Hematopoietic multipotent progenitor cell treated with erythropoietin and hydrocortisone succinate and interleukin-3 and kit ligand, for 4 days (in vitro differentiated cells): ENCODE measurements at regions not wholly inside any gene's neighbourhood (a gene's known extent, or its start where the extent isn't known, plus 50 kb on each side); places are given as distances from the start of the nearest gene placed in this dataset.
A peak's percentile ranks its signal among the peaks of the same experiment; 100 is the strongest.
"Not testable (repeated sequence)": the region's sequence is repeated elsewhere in the genome, so short reads cannot be mapped to it uniquely, and the experiment has no call there.

ENCODE experiments used
- DNase-seq: peaks from one replicate; pipeline ENCODE4 v3.0.0-alpha.2; 2015

DNA sequence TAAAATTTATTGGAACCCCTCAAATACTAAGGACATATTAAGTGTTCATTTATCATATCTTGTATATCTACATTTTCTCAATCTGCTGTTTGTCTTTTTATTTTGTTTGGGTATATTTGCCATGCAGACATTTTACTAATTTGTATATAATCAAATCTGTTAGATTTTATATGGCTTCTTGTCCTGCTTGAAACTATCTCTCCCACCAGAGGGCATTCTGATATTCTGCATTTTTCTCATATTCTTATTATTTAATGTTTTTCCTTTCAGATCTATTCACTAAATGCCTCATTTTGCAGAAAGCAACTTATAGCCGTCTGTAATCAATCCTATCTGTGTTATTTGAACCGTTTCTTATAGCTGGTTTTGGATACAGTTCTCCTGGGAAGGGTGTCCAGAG is 745.5 kb downstream of the LRRIQ3 start:
- DNase-seq = peak; percentile 1

DNA sequence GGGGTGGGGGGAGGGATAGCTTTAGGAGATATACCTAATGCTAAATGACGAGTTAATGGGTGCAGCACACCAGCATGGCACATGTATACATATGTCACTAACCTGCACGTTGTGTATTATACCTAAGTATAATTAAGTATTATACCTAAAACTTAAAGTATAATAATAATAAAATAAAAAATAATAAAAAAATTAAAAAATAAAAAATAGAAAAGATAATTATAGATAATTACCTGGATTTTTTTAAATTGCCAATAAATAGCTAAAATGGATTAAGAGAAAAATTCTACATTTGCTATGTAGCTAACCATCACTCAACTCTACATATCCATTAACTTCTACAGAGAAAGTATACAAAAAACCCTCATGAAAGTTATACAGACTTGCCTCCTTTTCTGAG is 747.3 kb downstream of the LRRIQ3 start:
- DNase-seq = not testable (repeated sequence)

DNA sequence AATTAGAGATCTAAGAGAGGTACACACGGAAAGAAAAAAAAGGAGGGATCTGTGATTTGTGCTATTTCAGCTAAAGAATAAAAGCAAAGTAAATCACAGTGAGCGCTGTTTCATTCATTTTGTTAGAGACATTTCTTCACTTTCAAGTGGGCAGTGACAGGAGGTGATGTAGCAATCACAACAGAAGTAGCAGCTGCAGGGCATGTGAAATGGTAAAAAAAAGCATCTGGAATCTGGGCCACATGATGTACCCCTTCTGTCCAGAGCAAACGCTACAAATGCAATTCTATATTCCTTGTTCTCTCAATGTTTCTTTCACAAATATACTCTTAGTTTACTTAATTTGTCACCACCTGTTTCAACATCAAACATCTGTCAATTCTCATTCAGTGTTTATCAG is 786.5 kb downstream of the LRRIQ3 start:
- no peak for DNase-seq

DNA sequence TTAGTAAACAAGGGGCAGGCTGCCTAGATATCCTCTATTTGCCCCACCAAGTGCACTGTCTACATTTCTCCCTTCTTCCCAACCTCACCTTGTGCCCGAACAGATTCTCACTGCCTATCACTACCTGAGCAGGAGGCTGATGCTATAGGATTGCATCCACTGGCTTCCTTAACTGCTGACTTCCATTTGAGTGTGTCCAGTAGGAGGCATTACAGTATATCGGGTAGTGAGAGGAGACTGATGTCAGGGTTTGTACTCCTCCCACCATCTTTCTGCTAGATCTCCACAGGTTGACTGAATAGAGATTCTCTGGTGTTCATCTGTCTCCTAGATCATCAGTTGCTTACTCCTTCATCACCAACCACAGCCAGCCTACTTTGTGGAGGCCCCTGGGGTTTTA is 796.3 kb downstream of the LRRIQ3 start:
- peak; percentile 1 for DNase-seq

DNA sequence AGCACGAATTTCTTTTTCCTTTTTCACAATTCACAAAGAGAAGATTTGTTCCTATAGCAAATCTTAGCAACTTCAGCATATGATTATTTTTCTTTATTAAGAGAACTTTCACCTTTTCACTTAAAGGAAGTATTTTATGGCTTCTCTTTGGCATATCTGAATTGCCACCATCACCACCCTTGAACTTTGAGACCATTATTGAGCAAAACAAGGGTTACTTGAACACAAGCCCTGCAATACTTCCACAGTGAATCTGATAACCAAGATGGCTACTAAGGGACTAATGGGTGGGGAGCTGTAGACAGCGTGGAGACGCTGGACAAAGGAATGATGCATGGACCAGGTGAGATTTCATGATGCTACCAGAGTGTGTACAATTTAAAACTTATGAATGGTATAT is 815.0 kb downstream of the LRRIQ3 start:
- no peak for DNase-seq

DNA sequence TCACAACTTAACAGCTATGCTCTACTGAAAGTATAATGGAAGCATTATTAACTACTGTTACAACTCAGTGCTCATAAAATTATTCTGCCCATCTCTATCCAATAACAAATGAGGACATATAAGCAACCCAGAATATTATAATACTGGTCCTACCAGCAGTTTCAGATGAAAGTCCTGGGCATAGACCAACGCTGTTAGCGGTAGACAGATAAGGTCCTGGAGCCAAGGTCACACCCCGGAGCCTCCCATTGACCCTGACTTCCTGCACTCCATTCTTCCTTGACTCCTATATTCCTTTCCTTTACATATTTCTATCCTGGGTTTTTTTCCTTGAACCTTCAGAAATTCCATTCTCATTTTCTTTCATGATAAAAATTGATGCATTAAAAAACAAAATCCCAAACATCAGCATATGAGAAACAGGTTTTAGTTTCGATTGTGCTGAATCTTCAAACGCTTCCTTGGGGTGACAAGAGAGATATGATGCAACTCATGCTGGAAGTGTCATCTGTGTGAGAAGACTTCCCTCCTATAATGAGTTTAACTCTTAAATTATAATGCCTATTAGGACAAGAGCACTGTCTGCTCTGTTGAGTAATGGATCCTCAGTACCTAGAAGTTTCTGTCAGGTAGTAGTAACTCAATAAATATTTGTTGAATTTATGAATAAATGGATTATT is 831.1 kb downstream of the LRRIQ3 start:
- DNase-seq = no peak

DNA sequence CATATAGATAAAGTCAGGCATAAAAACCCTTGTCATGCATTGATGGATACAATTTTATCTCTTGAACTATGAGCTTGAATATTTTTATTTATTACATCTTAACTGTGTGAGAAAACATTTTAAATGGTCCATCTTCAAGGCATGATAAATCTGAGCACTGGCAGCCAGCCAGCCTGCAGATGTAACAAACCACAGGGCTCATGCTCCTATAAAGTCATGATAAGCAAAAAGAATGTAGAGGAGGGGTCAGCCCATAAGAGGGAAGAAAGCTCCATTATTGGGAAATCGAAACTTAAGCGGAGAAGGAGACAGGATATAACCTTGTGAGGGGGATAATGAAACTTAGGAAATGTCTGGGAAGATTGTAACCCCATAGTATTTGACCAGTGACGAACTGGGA is 839.0 kb downstream of the LRRIQ3 start:
- DNase-seq = peak; percentile 1

DNA sequence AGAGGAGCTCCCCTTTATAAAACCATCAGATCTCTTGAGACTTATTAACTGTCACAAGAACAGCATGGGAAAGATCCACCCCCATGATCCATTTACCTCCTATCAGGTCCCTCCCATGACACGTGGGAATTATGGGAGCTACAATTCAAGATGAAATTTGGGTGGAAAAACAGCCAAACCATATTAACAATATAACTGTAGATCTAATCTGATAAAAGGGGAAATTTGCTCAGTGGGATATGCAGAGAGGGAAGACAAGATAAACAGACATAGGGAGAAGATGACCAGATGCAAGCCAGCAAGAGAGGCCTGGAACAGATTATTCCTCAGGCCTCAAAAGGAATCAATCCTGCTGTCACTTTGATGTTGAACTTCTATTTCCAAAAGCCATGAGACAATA is 841.5 kb downstream of the LRRIQ3 start:
- no peak for DNase-seq

DNA sequence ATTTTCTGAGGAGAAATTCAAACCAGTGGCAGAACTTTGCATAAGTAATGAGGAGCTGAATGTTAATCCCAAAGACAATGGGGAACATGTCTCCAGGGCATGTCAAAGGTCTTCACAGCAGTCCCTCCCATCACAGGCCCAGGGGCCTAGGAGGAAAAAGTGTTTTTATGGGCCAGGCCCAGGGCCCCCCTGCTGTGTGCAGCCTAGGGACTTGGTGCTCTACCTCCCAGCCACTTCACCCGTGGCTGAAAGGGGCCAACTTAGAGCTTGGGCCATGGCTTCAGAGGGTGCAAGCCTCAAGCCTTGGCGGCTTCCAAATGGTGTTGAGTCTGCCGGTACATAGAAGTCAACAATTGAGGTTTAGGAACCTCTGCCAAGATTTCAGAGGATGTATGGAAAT is 854.0 kb downstream of the LRRIQ3 start:
- DNase-seq = no peak

DNA sequence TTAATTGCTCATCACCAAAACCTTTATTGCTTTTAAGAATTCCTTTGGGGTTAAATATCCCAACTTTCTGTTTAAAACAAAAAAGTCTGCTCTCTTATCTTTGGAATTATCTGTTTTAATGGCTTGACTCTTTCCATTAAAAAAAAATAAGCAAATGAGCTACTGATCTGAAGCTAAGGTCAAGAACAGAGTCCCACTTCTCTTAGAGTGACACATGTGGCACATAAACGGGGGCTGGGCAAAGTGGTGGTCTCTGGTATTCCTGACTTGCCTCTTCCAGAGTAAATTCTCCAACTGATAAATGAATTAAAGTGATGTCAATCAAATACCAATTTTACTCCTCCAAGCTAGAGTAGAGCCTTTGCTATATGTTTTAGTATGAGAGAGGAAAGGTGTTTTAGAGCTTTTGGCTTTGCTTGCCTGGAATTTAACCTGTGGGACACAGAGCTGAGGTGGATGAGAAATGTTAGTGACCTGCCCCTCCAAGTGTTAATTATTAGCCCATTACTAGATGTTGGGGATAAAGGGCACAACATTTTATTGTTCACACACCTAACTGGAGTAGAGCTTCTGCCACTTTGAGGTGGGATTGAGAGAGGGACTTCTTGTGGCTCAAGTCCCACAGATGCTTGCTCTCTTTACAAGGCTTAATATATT is 864.0 kb downstream of the LRRIQ3 start:
- DNase-seq = no peak

DNA sequence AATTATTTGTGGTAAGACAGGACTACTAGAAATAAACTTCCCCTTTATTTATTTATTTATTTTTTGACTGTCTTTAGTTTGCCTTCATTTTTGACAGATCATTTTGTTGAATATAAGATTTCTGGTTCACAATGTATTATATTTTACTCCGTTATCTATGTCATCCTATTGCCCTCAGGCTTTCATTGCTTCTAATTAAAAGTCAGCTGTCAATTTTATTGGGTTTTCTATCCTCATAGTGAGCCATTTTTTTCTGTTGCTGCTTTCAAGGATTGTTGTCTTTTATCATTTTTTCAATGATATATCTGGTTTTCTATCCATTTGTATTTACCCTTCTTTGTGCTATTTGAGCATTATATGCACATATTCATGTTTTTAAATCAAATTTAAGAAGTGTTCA is 866.2 kb downstream of the LRRIQ3 start:
- DNase-seq = no peak

DNA sequence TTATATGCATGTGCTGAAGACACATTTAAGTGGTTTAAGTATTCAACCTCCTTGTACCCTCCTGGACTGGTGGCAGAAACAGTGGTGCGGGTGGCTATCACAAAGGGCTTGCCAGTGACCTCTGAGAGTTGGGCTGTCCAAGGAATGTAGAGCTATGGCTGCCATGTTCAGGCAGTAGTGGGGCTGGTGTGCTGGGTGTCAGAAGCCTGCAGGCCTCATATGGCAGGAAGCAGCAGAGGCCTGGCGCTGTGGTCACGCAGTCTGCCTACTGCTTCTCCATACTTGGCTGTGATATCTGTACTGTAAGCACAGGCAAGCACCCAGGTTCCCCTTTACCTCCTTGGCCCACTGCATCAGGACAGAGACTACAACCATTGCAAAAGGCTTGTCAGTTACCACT is 870.0 kb downstream of the LRRIQ3 start:
- DNase-seq = no peak

DNA sequence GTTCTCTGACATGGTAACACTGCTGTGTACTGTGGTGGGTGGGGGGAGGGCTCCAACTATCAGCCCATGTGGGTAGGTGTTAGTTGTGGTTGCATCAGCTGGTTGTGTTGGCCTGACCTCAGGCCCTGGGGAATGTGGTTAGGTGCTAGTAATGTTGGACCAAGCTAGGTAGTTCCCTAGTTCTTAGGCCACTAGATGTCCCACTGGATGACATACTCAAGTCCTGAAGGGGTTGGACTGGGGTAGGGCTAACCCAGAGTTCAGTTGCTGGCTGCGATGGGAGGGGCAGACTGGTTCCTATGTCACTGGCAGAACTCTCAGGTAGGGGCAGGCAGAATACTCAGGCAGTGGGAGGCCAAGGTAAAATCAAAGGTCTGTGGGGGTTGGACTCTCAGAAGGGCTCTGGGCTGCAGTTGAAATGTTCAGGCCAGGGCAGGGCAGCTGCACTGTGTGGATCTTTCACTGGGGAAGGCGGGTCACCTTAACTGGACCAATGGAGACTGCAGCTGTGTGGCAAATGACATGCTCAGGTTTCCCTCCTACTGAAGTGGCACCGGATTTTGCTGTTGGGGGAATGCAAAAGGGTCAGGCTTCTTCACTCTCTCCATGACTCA is 870.7 kb downstream of the LRRIQ3 start:
- no peak for DNase-seq

DNA sequence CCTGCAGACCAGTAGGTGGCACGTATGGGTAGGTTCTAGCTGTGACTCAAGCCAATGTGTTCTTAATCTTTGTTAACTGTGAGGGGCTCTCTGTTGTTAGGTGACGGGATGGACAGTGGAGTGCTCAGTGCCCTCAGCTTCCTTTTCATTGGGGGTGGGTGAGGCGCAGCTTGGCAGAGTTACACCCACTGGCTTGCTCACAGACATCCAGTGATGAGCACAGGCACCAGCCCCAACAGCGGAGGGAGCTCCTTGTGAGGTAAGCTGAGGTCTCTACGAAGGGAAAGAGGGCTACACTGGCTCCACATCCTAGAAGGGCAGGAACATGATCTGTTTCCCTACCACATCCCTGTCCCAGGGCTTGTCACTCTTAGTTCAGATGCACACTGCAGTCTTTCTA is 871.3 kb downstream of the LRRIQ3 start:
- no peak for DNase-seq

DNA sequence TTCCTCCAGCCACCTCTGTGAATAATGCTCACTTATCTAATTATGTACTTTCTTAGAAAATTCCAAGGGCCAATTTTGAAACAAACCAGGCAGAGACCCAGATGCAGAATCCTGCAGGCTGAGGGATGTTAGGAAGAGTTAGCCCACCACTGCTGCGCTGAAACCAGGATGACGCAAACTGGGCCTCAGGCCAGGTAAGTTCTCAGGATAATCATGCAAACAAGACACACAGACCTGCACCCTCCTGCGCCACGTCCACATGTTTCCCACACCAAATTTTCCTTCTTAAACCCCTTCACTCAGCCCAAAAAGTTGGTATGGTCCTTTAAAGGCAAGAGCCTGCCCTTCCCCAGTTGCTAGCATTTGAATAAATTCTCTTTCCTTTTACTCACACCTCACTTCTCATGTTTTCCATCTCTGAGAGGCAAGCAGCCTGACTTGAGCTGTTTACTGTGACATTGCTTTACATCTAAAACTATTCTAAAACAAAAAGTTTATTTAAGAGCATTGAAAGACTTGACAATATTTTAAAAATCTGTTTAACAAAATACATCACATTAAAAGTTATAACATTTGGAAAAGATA is 887.1 kb downstream of the LRRIQ3 start:
- no peak for DNase-seq

DNA sequence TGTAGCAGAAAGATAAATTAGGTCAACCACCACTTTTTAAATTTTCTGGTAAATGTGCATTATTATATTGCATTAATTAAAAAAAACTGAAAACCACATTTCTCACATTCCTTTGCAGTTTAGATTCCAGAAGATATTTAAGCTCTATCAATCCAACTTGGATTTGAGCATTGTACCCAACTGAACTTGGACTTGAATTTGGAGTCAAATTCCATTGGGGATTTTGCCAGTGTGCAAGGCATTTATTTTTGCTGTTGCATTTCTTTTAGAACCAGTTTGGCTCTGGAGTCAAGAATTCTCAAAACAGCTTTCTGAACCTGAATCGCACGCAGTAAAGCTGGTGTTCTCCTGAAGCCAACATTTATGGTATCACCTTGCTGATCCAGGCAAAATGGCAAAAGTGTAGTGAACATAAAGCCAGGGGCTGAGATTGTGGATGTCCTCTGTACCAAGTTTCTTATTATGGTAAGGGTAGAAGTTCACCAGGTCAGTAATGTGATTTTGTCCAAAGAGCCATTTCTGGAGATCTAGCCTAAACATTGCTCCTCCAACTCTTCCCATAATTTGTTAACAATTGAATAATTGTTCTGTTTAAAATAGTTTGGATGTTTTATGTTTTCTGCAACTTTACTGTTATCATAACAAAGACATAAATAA is 890.9 kb downstream of the LRRIQ3 start:
- DNase-seq = no peak

DNA sequence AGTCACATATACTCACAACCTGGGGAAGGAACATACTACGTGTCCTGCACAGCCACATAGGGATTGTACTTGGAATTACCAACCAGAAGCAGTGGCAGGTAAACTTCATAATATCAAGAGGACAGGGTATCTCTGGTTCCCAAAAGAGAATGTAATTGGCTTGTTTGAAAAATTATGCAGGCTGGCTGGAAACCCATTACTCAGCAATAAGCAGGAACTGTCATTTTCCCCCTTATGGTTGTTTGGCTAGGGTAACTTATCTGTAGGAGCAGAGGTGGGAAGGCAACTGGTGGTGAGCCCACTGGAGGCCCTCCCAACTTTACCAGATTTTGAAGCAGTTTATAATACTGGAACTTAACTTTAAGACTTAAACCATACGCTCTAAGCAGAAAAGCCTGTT is 924.1 kb downstream of the LRRIQ3 start:
- no peak for DNase-seq

DNA sequence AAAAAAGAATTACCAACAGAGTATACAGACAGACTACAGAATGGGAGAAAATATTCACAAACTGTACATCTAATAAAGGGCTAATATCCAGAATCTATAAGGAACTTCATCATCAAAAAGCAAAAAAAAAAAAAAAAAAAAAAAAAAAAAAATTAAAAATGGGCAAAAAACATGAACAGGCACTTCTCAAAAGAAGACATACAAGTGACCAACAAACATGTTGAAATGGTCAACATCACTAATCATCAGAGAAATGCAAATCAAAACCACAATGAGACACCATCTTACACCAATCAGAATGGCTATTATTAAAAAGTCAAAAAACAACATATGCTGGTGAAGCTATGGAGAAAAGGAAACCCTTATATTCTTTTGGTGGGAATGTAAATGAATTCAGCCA is 952.8 kb downstream of the LRRIQ3 start:
- not testable (repeated sequence) for DNase-seq

DNA sequence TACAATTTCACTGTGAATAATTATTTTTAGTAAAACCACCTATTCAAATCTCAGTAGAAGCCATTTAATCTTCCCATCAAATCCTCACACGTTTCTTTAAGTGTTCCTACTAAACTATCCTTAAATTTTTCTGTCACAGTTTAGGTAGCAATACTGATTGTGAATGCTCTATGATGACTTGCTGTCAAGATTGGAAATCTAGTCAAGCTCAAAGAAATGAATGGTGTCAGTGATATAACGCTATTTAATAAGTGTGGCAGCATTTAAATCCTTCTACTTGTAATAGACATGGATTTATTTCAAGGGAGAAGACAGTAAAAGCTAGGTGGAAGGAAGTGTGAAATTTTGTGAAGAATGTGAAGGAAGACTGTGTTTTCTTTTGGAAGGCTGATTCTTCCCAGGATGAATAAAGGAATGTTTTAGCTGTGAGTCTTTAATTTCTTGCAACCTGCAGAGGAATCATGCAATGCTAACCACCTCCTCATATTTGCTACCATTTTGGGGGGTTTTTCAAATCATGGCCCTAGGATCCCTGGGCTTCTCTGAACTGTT is 936.7 kb upstream of the NEGR1 start:
- DNase-seq = no peak

DNA sequence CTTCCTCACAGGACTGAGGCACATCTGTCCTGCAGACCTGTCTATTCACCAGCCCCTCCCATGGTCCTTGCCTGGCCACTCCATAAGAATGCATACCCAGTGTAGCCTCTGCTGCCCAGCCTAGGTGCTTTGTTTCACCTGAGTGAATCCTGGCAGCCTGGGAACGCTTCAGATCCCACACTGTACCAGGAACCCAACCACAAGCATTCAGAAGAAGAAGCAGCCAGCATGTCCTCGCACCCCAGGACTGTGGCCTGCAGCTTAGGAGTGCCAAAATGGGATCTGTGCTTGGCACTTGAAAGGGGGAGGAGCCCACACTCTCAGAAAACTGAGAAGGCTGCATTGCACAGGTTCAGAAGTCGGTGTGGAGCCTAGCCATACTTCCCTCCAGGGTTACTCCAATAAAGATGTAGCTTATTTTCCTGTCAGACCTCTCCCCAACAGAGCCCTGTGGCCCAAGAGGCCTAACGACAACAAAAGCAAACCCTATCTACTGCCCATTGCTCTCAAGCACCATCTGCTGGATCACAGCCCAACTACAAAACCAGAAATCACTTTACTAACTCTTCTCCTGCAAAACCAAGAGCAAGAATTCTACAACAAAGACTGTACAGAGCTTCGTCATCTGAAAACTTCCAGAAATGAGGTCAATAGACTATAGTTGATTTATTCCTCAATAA is 923.1 kb upstream of the NEGR1 start:
- peak; percentile 8 for DNase-seq

DNA sequence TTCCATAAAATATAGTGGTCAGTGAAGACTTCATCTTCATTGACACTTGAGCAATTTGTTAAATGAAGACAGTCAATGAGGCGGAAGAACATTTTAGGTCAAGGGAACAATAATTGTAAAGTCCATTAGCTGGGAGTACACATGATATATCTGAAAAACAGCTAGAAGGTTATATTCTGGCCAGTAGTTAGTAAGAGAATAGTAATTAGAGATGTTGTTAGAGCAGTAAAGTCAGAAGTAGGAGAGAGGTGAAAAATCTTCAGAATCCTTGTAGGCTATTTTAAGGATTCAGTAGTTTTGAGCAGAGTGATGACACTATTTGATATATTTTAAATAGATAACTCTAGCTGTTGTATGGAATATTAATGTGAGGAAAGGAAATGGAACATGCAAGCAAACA is 915.6 kb upstream of the NEGR1 start:
- no peak for DNase-seq

DNA sequence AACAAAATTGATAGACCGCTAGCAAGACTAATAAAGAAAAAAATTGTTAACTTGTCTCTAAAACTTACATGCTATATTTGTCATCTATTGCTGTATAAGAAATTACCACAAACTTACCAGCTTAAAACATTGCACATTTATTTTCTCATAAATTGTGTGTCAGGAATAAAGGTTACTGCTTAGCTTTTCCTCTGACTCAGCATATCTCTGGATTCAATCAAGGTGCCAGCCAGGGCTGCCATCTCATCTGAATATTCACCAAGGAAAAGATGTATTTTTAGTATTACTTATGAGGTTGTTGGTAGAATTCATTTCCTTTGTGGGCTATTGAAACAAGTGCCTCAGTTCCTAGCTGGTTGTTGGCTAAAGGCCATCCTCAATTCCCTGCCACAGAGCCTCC is 912.6 kb upstream of the NEGR1 start:
- no peak for DNase-seq

DNA sequence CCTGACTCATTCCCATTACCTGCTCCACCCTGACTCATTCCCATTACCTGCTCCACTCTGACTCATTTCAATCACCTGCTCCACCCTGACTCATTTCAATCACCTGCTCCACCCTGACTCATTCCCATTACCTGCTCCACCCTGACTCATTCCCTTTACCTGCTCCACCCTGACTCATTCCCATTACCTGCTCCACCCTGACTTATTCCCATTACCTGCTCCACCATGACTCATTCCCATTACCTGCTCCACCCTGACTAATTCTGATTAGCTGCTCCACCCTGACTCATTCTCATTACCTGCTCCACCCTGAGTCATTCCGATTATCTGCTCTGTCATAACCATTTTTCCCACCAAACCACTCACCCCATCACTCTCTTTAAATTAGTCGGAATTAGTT is 901.2 kb upstream of the NEGR1 start:
- not testable (repeated sequence) for DNase-seq
